H9 (cell line): ENCODE measurements at regions not wholly inside any gene's neighbourhood (a gene's known extent, or its start where the extent isn't known, plus 50 kb on each side); places are given as distances from the start of the nearest gene placed in this dataset.

Experiments used
- DNase-seq: peaks from one replicate; pipeline ENCODE4 v3.0.0-alpha.2; 2017
- H2AFZ ChIP-seq: one replicate; pipeline ENCODE4 v1.6.1; 2013; ENCODE audit warnings: mild to moderate bottlenecking, low read length, control low read depth, moderate library complexity
- H2AK5ac ChIP-seq: 2 replicates; pipeline ENCODE4 v1.6.1; 2013; ENCODE audit warnings: low read length, control low read depth, mixed read lengths; ENCODE audit not compliant: insufficient read length
- H2BK120ac ChIP-seq: one replicate; pipeline ENCODE4 v1.6.1; 2013; ENCODE audit warnings: low read depth, mild to moderate bottlenecking, low read length, control low read depth, inconsistent platforms; ENCODE audit not compliant: poor library complexity, severe bottlenecking
- H2BK12ac ChIP-seq: 2 replicates; pipeline ENCODE4 v1.6.1; 2013; ENCODE audit warnings: low read length, control low read depth, mixed read lengths, low read depth; ENCODE audit not compliant: insufficient read length
- H2BK15ac ChIP-seq: 2 replicates; pipeline ENCODE4 v1.6.1; 2013; ENCODE audit warnings: low read depth, low read length, control low read depth
- H2BK20ac ChIP-seq: one replicate; pipeline ENCODE4 v1.6.1; 2013; ENCODE audit warnings: low read depth, mild to moderate bottlenecking, low read length, control low read depth, inconsistent platforms; ENCODE audit not compliant: poor library complexity, severe bottlenecking
- H2BK5ac ChIP-seq: 2 replicates; pipeline ENCODE4 v1.6.1; 2013; ENCODE audit warnings: low read length, control low read depth, mixed read lengths; ENCODE audit not compliant: insufficient read length
- H3K14ac ChIP-seq: 2 replicates; pipeline ENCODE4 v1.6.1; 2013; ENCODE audit warnings: low read length, control low read depth; ENCODE audit not compliant: insufficient read depth
- H3K18ac ChIP-seq: 2 replicates; pipeline ENCODE4 v1.6.1; 2013; ENCODE audit warnings: low read depth, mild to moderate bottlenecking, mixed read lengths, low read length, control low read depth; ENCODE audit not compliant: insufficient read length
- H3K23ac ChIP-seq: 2 replicates; pipeline ENCODE4 v1.6.1; 2013; ENCODE audit warnings: low read length, control low read depth, mixed read lengths, low read depth; ENCODE audit not compliant: insufficient read length
- H3K23me2 ChIP-seq: 2 replicates; pipeline ENCODE4 v1.6.1; 2013; ENCODE audit warnings: low read depth, mild to moderate bottlenecking, mixed read lengths, low read length, control low read depth; ENCODE audit not compliant: insufficient read length, poor library complexity, severe bottlenecking
- H3K27ac ChIP-seq: 2 replicates; pipeline ENCODE4 v1.5.1; 2013; ENCODE audit warnings: low read length, control low read depth, mixed read lengths, low read depth; ENCODE audit not compliant: insufficient read length
- H3K27me3 ChIP-seq: 2 replicates; pipeline ENCODE4 v1.6.1; 2013; ENCODE audit warnings: low read length, control low read depth, inconsistent platforms; ENCODE audit not compliant: insufficient read depth
- H3K4ac ChIP-seq: 2 replicates; pipeline ENCODE4 v1.6.1; 2013; ENCODE audit warnings: low read depth, mild to moderate bottlenecking, control low read depth, inconsistent platforms, low read length, moderate library complexity
- H3K4me1 ChIP-seq: 2 replicates; pipeline ENCODE4 v1.6.1; 2013; ENCODE audit warnings: low read length, control low read depth, inconsistent platforms; ENCODE audit not compliant: insufficient read depth
- H3K4me2 ChIP-seq: 2 replicates; pipeline ENCODE4 v1.6.1; 2013; ENCODE audit warnings: low read length, control low read depth, mixed read lengths; ENCODE audit not compliant: insufficient read length, insufficient read depth
- H3K56ac ChIP-seq: 2 replicates; pipeline ENCODE4 v1.6.1; 2013; ENCODE audit warnings: low read depth, mild to moderate bottlenecking, mixed read lengths, low read length, control low read depth; ENCODE audit not compliant: insufficient read length
- H3K79me1 ChIP-seq: 2 replicates; pipeline ENCODE4 v1.6.1; 2013; ENCODE audit warnings: low read depth, mild to moderate bottlenecking, moderate library complexity, low read length, control low read depth, inconsistent platforms; ENCODE audit not compliant: insufficient read depth, poor library complexity, severe bottlenecking
- H3K79me2 ChIP-seq: 2 replicates; pipeline ENCODE4 v1.6.1; 2013; ENCODE audit warnings: low read length, control low read depth, inconsistent platforms; ENCODE audit not compliant: insufficient read depth
- H3K9ac ChIP-seq: 2 replicates; pipeline ENCODE4 v1.6.1; 2013; ENCODE audit warnings: low read length, control low read depth, mixed read lengths; ENCODE audit not compliant: insufficient read length; ENCODE audit errors: extremely low read depth
- H3K9me3 ChIP-seq: one replicate; pipeline ENCODE4 v1.6.1; 2013; ENCODE audit warnings: low read depth, low read length, inconsistent platforms; ENCODE audit not compliant: control insufficient read depth
- H3T11ph ChIP-seq: one replicate; pipeline ENCODE4 v1.6.1; 2013; ENCODE audit warnings: mild to moderate bottlenecking, low read length, control low read depth, inconsistent platforms
- H4K20me1 ChIP-seq: one replicate; pipeline ENCODE4 v1.6.1; 2013; ENCODE audit not compliant: control insufficient read depth, insufficient read length, insufficient read depth
- H4K5ac ChIP-seq: 2 replicates; pipeline ENCODE4 v1.6.1; 2013; ENCODE audit warnings: low read depth, mild to moderate bottlenecking, mixed read lengths, low read length, control low read depth; ENCODE audit not compliant: insufficient read length
- H4K8ac ChIP-seq: replicated peaks from 2 replicates; pipeline ENCODE4 v1.6.1; 2013; ENCODE audit warnings: low read length, control low read depth, mixed read lengths, low read depth; ENCODE audit not compliant: insufficient read length
- H4K91ac ChIP-seq: 2 replicates; pipeline ENCODE4 v1.6.1; 2013; ENCODE audit warnings: low read depth, mild to moderate bottlenecking, moderate library complexity, mixed read lengths, low read length, control low read depth; ENCODE audit not compliant: insufficient read length
- H3K27ac Mint-ChIP-seq, 3 experiments: 2 replicates in 2 of 3; 3 replicates in 1 of 3; pipeline ENCODE4 v1.8.0; 2020 to 2021; ENCODE audit warnings: mixed read lengths in 3 of 3, mild to moderate bottlenecking in 1 of 3, moderate library complexity in 1 of 3
- H3K27me3 Mint-ChIP-seq: 2 replicates; pipeline ENCODE4 v1.8.0; 2021; ENCODE audit warnings: low read depth, mild to moderate bottlenecking, moderate library complexity, mixed read lengths
- H3K36me3 Mint-ChIP-seq, 3 experiments: 2 replicates in 2 of 3; 3 replicates in 1 of 3; pipeline ENCODE4 v1.8.0; 2020 to 2021; ENCODE audit warnings: low read depth in 3 of 3, mixed read lengths in 3 of 3; ENCODE audit not compliant: insufficient read depth in 1 of 3
- H3K4me1 Mint-ChIP-seq, 2 experiments: 2 replicates each; pipeline ENCODE4 v1.8.0; 2020; ENCODE audit warnings: mixed read lengths in 2 of 2
- H3K4me3 Mint-ChIP-seq, 2 experiments: 2 replicates in 1 of 2; 3 replicates in 1 of 2; pipeline ENCODE4 v1.8.0; 2020 to 2021; ENCODE audit warnings: mild to moderate bottlenecking in 2 of 2, mixed read lengths in 2 of 2, moderate library complexity in 1 of 2
- H3K9me3 Mint-ChIP-seq, 2 experiments: 2 replicates in 1 of 2; 3 replicates in 1 of 2; pipeline ENCODE4 v1.8.0; 2020; ENCODE audit warnings: mild to moderate bottlenecking in 2 of 2, mixed read lengths in 2 of 2, moderate library complexity in 1 of 2
- CTCF ChIP-seq: fragments of 200-600 bp; sonication (generic); conservative IDR thresholded peaks from 3 replicates; pipeline ENCODE4 v1.8.0; 2021; ENCODE audit warnings: antibody characterized with exemption, mild to moderate bottlenecking
- WGBS: extraction: QIAGEN DNeasy Blood & Tissue Kit; methylation state at CpG from one replicate; pipeline ENCODE4 v1.1.7; 2013; ENCODE audit warnings: missing lambda C conversion rate, low lambda C conversion rate, mixed read lengths; ENCODE audit not compliant: insufficient read length; ENCODE audit errors: extremely low coverage; 5-methylcytosine and 5-hydroxymethylcytosine counted together

- Histone ChIP-seq H4K91ac (no peak overlapping the region), H3K27ac (no peak overlapping the region), H2BK15ac (no peak overlapping the region), H4K5ac (no peak overlapping the region), H2BK5ac (no peak overlapping the region), H2BK120ac (no peak overlapping the region), H4K20me1 (no peaks in the 10 kb centered on the region), H3K27me3 (no peaks in the 10 kb centered on the region), H3K79me2 (no peaks in the 10 kb centered on the region), H3K9ac (no peak overlapping the region), H4K8ac (no peak overlapping the region), H2AFZ (no peak overlapping the region), H3K79me1 (no peaks in the 10 kb centered on the region), H3K23me2 (no peaks in the 10 kb centered on the region), H3K23ac (no peak overlapping the region), H2BK12ac (no peak overlapping the region), H3K4ac (no peak overlapping the region), H3K56ac (no peak overlapping the region), H3K4me2 (no peak overlapping the region), H3T11ph (no peak overlapping the region), H3K9me3 (no peaks in the 10 kb centered on the region), H3K18ac (no peak overlapping the region), H2BK20ac (no peak overlapping the region), H2AK5ac (no peak overlapping the region), H3K4me1 (0 out of 2 replicates have a peak, but pooled peaks cover 2% of the 10 kb centered on the region), H3K14ac (no peak overlapping the region)
- no peaks in the 10 kb centered on the region for H3K27me3 Mint-ChIP-seq
- TF ChIP-seq CTCF, result no peak
- no CpG with 5 or more reads among the region's 6 CpGs for WGBS
- H3K9me3 Mint-ChIP-seq, result no peaks in the 10 kb centered on the region
- H3K4me3 Mint-ChIP-seq, result no peak overlapping the region
- peaks cover 0 to 10% of the 10 kb centered on the region in 2 experiments; a peak in 2 of 4 replicates for H3K4me1 Mint-ChIP-seq
- no peak overlapping the region for H3K27ac Mint-ChIP-seq
- DNase-seq, result no peak
- no peaks in the 10 kb centered on the region for H3K36me3 Mint-ChIP-seq
Measured at GRCh38 chr5:93277051-93277450, 304.0 kb downstream of the NR2F1-AS1 start.
